ENCODE measurements at regions not wholly inside any gene's neighbourhood (a gene's known extent, or its start where the extent isn't known, plus 50 kb on each side); places are given as distances from the start of the nearest gene placed in this dataset.

DNA sequence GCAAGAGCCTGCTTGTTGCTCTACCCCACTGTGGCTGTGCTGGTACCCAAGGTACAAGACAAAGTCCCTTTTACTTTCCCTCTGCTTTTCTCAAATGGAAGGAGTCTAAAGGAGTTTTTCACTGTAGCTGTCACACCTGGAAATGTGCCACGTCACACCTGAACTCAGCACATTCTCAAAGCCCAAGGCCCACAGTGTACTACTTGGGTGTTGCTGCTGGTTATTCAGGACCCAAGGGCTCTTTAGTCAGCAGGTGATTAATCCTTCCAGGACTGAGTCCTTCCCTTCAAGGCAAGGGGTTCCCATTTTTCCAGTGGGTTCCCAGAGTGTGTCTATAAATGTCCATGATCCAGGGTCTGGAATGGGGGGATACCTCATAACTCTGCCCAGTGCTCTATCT is 63.2 kb upstream of the STK39 start:
- TF ChIP-seq, protein P1, sequence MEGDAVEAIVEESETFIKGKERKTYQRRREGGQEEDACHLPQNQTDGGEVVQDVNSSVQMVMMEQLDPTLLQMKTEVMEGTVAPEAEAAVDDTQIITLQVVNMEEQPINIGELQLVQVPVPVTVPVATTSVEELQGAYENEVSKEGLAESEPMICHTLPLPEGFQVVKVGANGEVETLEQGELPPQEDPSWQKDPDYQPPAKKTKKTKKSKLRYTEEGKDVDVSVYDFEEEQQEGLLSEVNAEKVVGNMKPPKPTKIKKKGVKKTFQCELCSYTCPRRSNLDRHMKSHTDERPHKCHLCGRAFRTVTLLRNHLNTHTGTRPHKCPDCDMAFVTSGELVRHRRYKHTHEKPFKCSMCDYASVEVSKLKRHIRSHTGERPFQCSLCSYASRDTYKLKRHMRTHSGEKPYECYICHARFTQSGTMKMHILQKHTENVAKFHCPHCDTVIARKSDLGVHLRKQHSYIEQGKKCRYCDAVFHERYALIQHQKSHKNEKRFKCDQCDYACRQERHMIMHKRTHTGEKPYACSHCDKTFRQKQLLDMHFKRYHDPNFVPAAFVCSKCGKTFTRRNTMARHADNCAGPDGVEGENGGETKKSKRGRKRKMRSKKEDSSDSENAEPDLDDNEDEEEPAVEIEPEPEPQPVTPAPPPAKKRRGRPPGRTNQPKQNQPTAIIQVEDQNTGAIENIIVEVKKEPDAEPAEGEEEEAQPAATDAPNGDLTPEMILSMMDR (conservative IDR thresholded peaks at IDR 0.05; ENCODE audit: low read depth, low read length) = no peak
- TF ChIP-seq EZH2 (IDR thresholded peaks at IDR 0.05; ENCODE audit: borderline replicate concordance, low read depth, low read length, poor library complexity, severe bottlenecking) = no peak

All from A673 (cell line).